ENCODE measurements at regions not wholly inside any gene's neighbourhood (a gene's known extent, or its start where the extent isn't known, plus 50 kb on each side); places are given as distances from the start of the nearest gene placed in this dataset.
A peak's percentile ranks its signal among the peaks of the same experiment; 100 is the strongest.

- DNase-seq (no peak), ATAC-seq (no peak)
- Histone ChIP-seq H3K36me3 (no peaks in the 10 kb centered on the region), H3K9me3 (no peaks in the 10 kb centered on the region), H3K4me3 (no peak overlapping the region), H3K27ac (no peak overlapping the region), H3K27me3 (ENCODE audit: low read depth) (peaks cover 15% of the 10 kb centered on the region), H3K4me1 (no peaks in the 10 kb centered on the region)
- intact Hi-C loops (cut with DNase I) = no loop called here
- no peak for TF ChIP-seq CTCF (IDR thresholded peaks at IDR 0.05)
These were observed 137.6 kb upstream of the RET start for GRCh38 chr10:42939237-42939636.

DNA sequence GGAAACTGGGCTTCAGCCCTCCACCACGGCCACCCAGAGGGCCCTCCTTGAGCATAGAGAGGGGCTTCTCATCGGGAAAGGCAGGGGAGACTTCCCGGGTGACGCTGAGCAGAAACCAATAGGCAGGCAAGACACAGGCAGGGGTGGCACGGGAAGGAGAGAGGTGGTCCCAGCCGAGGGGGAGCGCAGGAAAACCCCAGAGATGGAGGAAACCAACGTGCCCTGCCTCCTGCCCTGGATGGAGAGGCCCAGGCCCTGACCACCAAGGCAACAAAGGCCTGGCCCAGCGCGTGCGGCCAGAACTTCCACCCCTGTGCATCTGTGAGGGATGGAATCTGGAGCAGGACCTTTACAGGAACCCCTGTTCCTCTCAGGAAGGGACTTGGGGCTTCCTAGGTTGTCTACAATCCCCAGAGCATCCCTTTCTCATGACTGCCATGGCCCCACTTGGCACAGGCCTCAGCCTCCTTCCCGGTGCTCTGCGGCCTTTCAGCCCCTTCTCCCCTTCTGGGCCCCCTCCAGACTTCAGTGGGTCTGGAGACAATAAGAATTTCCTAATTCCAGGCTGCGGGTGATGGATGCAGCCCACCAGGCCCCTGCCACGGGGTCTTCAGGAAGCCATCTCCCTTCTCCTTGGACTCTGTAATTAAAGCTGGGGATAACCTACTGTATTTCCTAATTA lies 137.0 kb upstream of the RET start:
- DNase-seq = no peak
- Histone ChIP-seq H3K27ac (no peak overlapping the region), H3K9me3 (no peaks in the 10 kb centered on the region), H3K36me3 (no peaks in the 10 kb centered on the region), H3K4me3 (no peak overlapping the region), H3K27me3 (ENCODE audit: low read depth) (peaks cover 10% of the 10 kb centered on the region), H3K4me1 (no peaks in the 10 kb centered on the region)
- ATAC-seq = no peak
- intact Hi-C loops (cut with DNase I) = no loop called here
- no peak for TF ChIP-seq CTCF (IDR thresholded peaks at IDR 0.05)

DNA sequence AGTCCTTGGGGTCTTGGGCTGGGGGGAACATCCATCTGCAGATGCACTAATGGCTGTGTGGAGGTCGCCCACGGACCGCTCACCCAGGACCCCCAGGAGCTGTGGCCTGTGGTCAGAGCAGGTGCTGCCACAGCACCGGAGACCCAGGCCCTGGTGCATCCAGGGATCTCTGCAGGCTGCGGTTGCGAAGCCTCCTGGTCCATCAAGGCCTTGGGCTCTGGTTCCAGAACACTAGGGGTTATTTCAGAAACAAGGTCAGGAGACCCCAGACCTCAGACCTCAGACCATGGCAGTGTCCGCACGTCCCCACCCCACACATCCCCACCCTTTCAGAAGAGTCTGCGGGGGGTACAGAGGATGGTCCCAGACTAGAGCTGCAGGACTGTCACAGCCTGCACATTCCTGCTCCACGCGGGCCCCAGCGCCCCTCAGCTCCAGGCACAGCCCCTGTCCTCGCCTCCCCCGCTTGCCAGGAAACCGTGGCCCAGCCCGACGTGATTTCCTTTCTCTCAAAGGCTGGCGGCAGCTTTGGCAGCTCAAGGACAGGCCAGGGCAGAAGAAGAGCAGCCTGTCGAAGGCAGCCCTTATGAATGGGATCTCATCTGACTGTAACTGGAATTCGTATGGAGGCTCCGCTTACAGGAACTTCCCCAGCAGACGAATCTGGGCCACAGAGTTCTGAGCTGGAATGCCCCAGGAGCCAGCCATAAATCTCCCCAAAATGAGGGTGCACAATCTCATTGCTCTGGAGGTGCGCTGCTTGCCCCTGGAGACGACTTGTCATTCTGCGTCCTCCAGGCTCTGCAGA lies 136.2 kb upstream of the RET start:
- peak; percentile 43 for DNase-seq
- Histone ChIP-seq H3K36me3 (no peaks in the 10 kb centered on the region), H3K9me3 (no peaks in the 10 kb centered on the region), H3K4me1 (no peaks in the 10 kb centered on the region), H3K27ac (no peak overlapping the region), H3K27me3 (ENCODE audit: low read depth) (peaks cover 7% of the 10 kb centered on the region), H3K4me3 (no peak overlapping the region)
- no peak for TF ChIP-seq CTCF (IDR thresholded peaks at IDR 0.05)
- intact Hi-C loops (cut with DNase I) = no loop called here
- ATAC-seq = no peak

DNA sequence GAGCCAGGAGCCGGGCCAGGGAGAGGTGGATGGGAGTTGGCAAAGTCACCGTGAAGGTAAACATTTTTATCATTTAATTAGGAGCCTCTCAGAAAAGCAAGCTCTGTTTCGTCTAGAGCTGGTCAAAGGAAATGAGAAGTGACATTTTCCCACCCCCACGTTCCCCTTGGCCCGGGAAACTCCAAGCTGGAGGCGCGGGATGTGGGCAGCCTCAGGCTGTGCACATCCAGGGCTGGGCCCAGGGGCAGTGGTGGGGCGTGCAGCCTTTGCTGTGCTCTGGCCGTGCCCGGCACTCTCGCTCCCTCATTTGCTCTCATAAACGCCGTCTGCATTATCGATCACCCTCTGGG lies 135.6 kb upstream of the RET start:
- TF ChIP-seq CTCF (IDR thresholded peaks at IDR 0.05) = no peak
- DNase-seq = no peak
- intact Hi-C loops (cut with DNase I) = no loop called here

DNA sequence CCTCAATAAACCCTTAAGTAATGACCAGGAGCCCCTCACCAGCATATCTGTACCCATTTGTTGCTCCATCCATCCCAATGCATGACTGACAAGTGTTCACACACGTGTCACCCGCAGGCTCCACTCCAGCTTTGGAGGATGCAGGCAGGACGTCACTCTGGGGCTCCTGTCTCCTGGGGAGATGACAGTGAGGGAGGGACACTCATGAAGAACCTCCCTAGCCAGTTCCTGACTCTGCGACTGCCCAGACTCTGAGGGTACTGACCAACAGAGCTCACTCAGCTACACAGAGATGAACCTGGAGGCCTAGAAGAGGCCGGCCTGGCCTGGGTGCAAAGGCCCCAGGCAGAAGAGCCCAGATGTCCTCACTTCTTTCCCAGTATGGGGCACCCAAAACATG lies 135.1 kb upstream of the RET start:
- Histone ChIP-seq H3K36me3 (no peaks in the 10 kb centered on the region), H3K27ac (no peak overlapping the region), H3K9me3 (no peaks in the 10 kb centered on the region), H3K4me3 (no peak overlapping the region), H3K27me3 (ENCODE audit: low read depth) (peaks cover 7% of the 10 kb centered on the region), H3K4me1 (no peaks in the 10 kb centered on the region)
- ATAC-seq (no peak), DNase-seq (no peak)
- TF ChIP-seq CTCF (IDR thresholded peaks at IDR 0.05) = no peak
- intact Hi-C loops (cut with DNase I) = no loop called here

More for the DNA sequence above, 135.6 kb upstream of the RET start:
- H3K27ac ChIP-seq = no peak overlapping the region
- peaks cover 7% of the 10 kb centered on the region for H3K27me3 ChIP-seq (ENCODE audit: low read depth)
- no peaks in the 10 kb centered on the region for H3K36me3 ChIP-seq
- no peaks in the 10 kb centered on the region for H3K9me3 ChIP-seq
- no peak overlapping the region for H3K4me3 ChIP-seq
- H3K4me1 ChIP-seq = no peaks in the 10 kb centered on the region
- peak in 1 of 2 donors; percentile 32 for ATAC-seq

Data from lower lobe of right lung (tissue), 2 donors.